HG03558 (cell line): ENCODE measurements at regions not wholly inside any gene's neighbourhood (a gene's known extent, or its start where the extent isn't known, plus 50 kb on each side); places are given as distances from the start of the nearest gene placed in this dataset.
"Not testable (repeated sequence)": the region's sequence is repeated elsewhere in the genome, so short reads cannot be mapped to it uniquely, and the experiment has no call there.

Experiments used
- ATAC-seq: cut with Tn5 transposase; IDR thresholded peaks from one replicate; pipeline ENCODE4 v1.9.1; 2021; ENCODE audit warnings: moderate number of reproducible peaks; ENCODE audit not compliant: unreplicated experiment; ENCODE audit errors: extremely low read depth

DNA sequence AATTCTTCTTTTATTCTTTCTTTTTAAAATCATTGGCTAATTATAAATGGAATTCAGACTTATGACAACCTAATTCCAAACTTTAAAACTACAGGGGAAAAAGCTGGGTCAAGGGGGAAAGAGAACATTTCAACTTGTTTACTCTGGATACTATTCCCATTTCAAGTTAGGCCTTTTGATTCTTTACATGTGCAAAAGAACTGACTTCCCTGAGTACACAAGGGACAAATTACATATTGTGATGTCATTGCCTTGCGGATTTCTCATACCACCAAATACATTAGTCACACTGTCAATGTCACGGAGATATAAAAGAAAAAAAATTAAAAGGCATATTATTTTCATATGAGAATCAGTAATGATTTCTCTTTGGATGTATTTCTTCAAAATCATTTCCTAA is 96.5 kb upstream of the TBX18 start:
- ATAC-seq, result no peak

DNA sequence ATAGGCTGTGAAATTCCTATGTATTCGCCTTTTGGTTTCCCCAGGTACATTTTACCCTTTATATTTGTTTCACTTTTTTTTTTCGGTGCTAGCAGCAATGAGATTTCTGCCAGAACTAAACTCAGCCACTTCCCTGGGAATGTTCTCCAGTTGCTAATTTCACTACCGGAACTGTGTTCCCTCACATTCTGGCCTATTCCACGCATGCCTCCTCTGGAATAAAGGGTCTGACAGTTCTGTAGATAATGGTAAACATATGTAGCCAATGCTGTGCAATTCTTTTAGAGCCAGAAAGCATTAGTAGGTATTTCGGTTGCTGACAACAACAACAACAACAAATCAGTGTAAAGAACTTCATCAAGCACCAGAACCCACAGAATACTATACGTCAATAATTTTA is 96.1 kb upstream of the TBX18 start:
- ATAC-seq, result no peak

DNA sequence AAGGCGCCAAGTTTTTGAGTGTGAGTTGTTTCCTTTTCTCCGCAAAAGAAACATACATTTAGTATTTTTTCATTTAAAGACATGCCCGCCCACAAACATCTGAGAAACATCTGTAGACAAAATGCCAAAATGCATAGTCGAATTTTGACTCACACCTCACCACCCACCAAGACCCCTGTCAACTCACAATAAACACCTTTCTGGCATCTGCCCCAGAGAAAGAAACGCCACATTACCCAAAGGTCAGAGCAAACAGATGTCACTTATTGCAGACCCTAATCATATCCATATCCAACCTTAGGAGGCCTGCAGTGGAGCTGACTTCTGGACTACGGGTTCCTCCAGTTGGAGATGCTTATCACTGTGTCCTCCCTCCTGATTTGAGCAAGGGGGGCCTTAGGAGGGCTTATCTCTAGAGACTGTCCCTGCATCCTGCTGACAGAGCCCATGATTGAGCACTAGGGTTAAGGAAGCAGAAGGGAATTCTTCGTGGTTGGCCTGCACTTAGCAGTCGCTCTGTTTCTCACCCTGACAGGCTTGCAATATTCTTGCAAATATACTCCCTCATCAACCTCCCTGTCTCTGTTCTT is 90.5 kb upstream of the TBX18 start:
- ATAC-seq, result no peak

DNA sequence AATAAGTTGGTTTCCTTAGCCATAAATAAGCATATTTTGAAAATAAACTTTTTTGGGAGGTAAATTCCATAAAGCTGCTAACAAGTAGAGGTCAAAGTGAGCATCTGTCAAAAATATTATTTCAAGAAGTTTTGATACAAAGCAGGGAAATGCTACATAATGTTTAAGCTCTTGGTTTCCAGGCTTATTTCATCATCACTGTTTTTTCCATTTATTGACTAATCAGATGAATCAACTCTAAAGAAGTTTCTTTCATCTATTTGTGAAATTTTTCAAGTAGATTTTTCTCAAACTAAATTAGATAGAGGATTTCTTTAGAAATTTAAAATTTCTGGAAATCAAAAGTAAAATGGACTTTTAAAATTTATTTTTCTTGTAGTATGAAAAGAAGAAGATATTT is 89.5 kb upstream of the TBX18 start:
- no peak for ATAC-seq

DNA sequence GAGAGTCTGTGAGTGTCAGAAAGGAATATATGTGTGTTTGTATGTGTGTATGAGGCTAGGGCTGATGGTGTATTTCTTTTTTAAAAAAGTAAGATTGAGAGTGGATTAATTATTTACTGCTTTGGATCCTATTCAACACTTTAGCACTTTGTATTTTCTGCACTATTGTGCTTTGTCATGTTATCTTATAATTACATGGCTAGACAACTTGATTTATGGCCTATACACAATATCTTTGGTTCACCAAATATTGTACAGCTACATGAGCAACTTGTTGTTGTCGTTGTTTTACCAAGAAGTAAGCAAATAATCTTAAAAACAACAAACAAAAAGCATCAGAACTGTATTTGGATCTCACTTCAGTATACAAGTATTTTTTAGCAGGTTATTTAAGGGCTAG is 84.6 kb upstream of the TBX18 start:
- ATAC-seq, result no peak

DNA sequence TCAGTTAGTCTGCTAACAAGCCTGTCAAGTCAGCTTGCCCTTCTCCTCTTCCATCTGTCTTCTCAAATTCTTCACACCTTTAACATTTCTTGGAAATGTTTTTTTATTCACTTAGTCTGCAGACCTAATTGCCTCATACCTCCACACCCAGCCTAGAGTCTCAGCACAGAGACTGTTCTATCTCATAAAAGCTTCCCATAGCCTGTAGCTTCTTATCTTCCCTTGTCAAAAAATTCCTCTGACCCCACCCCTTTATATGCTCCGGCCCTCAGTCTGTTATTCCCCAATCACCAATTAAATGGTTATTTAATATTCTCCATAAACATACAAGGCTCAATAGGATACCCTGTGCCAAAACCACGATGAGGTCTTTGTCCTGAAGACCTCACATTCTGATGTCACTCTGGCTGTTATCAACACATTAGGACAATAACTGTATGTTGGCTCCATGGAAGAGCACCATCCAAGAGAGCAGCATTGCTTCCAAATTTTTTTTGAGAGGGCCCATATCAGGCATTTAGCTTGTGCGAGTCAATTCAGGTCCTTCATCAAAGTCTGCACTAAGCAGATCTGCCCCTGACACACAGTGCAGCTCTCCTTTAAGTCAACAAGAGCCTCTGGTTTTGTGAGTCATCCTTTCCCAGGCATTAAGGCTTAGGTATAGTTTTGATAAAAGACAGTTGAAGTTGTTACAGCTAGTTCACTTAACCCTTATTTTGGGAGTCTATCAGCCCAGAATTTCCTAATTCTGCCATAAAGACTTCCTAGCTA is 83.2 kb upstream of the TBX18 start:
- no peak for ATAC-seq

DNA sequence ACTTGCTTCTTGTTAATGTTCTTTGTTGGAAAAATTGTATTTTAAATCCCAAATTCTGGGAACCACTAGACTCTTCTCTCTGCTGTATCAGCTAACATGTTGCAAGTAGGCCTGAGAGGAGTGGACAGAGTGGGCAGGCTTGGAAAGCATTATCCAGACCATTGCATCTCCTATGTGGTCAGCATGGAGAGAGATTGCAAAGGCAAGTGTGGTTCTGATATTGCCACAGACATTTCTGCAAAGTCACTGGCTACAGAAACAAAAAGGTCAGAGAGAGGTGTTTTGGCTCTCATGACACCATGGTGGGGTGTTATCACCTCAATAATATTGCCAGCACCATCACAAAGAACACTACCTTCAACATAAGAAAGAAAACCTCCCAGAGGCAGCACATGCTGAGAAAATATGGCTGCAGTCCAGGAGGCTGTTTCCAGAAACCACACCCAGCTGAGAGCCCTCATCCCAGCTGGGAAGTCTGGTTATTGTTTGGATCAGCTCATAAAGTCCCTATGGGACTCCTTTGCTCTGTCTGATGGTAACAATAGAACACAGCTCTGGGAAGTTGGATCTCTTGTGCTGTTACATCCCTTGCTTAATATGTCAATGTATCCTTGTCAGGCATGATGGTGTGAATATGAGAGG is 78.2 kb upstream of the TBX18 start:
- ATAC-seq, result no peak

DNA sequence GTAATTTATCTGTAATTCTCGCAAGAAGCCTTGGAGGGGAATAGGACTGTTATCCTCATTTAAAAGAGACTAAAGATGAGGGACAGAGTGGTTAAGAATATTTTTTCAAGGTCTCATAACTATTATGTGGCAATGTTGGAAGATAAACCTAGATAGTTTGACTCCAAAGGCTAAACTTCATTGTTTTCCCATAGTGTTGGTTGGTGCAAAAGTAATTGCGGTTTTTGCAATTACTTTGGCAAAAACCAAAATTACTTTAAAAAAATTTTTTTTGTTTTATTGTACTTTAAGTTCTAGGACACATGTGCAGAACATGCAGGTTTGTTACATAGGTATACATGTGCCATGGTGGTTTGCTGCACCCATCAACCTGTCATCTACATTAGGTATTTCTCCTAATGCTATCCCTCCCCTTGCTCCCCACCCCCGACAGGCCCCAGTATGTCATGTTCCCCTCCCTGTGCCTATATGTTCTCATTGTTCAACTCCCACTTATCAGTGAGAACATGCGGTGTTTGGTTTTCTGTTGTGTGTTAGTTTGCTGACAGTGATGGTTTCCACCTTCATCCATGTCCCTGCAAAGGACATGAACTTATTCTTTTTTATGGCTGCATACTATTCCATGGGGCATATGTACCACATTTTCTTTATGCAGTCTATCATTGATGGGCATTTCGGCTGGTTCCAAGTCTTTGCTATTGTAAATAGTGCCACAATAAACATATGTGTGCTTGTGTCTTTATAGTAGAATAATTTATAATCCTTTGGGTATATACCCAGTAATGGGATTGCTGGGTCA is 72.9 kb upstream of the TBX18 start:
- ATAC-seq, result not testable (repeated sequence)

DNA sequence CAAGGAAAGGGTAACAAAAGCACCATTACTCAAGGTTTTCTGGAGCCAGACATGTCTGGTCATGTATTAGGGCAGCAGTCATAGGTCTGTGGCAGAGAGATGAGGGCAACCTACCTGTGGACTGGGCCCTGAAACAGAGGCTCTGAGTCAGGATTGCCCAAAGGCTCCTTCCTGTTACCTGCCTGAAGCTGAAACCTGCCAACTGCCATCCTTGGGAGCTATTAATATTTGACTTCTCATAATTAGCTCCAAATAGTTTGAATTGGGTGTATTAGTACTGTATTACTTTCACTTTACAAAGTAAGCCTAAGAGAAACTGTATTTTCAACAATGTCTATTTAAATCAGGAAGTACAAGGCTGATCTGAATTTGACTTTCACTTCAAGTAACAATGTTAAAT is 72.0 kb upstream of the TBX18 start:
- ATAC-seq, result no peak

DNA sequence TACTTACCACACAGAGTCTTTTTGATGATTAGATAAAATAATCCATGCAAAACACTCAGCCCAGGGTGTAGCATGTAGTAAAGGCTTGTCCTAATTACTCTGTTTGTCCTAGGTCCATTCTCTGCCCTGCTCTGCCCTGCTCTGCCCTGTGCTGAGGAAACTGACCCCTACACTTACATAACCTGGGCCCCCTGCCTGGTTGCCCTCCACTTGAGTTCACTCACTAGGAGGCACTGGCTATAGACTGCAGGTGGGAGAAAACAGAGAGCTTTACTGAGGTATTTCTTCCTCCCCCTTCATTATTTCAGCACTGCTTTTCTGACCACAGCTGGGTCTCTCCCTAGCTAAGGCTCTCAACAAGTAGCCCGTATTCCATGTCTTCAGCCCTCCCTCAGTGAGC is 70.9 kb upstream of the TBX18 start:
- no peak for ATAC-seq

DNA sequence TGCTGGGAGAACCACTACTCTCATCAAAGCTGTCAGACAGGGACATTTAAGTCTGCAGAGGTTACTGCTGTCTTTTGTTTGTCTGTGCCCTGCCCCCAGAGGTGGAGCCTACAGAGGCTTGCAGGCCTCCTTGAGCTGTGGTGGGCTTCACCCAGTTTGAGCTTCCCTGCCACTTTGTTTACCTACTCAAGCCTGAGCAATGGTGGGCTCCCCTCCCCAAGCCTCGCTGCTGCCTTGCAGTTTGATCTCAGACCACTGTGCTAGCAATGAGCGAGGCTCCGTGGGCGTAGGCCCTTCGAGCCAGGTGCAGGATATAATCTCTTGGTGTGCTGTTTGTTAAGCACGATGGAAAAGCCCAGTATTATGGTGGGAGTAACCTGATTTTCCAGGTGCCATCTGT is 67.5 kb upstream of the TBX18 start:
- not testable (repeated sequence) for ATAC-seq

DNA sequence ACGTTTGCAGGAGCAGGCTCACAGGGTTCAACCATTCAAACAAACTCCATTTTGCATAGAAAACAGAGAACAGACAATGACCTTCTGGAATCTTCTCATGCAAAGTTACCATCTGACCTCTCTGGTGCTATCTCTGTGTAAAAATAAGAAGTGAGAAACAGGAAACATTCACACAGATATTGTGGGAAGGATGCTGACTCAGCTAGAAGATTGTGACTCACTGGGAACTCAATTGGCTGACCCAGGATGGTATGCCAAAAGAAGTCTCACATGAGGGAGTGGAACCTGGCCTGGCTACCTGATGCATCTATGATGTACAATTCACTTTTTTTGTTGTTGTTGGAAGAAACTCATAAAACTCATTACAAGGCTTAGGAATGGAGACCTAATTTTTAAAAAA is 61.1 kb upstream of the TBX18 start:
- ATAC-seq, result no peak

DNA sequence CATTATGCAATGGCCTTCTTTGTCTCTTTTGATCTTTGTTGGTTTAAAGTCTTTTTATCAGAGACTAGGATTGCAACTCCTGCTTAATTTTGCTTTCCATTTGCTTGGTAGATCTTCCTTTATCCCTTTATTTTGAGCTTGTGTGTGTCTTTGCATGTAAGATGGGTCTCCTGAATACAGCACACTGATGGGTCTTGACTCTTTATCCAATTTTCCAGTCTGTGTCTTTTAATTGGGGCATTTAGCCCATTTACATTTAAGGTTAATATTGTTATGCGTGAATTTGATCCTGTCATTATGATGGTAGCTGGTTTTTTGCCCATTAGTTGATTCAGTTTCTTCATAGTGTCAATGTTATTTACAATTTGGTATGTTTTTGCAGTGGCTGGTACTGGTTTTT is 56.9 kb upstream of the TBX18 start:
- ATAC-seq, result not testable (repeated sequence)

DNA sequence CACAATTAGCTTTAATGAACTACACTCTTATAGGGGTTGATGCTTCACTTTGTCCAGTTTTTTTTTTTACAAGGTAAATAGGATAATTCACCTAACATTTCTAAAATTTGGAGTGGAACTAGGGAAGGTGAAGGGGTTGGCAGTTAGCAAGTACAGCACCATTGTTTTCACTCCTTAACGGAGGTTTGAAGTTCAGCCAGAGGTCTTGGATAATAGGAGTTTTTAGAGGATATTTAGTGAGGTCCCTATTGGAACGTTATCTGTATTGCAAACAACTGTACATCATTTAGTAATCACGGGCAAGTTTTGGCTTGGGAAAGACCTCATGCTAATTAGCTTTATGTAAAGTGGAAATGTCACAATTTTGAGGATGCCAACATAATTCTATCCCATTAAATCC is 52.3 kb upstream of the TBX18 start:
- ATAC-seq, result no peak

DNA sequence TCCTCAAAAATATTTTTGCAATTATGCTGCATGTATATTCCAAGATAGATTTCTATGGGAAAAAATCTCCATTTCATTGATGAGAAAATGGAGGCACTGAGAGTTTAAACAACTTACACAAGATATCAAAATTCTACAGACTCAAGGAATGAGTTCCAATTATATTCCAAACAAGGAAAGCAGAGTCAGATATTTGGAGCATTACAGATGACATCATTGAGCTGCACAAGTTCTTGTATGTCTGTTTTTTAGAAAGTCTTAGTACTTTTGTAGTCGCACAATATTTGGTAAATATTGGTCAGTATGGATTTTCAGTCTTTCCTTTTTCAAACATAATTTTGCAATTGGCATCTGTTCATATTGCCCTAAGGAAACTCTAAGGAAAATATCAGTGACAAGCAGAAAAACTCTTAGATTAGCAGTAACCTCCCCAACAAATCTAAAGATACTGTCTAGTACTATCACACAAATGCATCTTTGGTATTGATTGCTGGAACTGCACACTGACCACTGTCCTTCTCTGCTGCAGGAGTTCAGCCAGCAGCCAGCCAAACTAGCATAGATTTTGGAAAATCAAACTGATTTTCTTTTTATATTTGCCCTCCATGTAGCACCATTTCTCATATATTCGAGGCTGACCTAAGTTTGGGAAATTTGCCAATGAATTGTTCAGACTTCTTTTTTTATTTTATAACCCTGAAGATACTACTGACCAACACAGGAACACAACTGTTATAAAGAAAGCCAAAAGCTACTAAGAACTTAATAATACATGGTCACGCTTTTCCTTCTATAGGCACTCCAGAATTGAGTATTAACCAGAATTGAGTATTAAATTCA is 51.7 kb upstream of the TBX18 start:
- no peak for ATAC-seq
